ENCODE measurements at regions not wholly inside any gene's neighbourhood (a gene's known extent, or its start where the extent isn't known, plus 50 kb on each side); places are given as distances from the start of the nearest gene placed in this dataset.

DNA sequence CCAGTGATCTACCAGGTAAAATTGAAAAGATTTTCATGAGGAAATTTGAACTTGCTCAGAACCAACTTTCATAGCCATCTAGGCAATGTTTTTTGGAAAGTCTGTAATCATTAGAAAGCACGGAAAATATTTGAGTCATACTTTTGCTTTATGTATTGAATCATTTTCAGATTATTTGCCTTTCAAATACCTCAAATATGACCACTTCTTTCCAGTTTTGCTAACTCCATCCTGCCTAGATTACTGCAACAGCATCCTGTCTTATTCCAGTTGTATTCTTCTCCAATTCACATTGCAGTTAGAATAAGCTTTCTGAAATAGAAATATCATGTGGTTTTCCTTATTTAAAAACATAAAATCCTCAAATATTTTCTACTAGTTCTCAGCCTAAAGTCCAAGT, 239.8 kb upstream of the FAR2 start:
- H3K36me3 ChIP-seq (ENCODE audit: low read depth, low read length): peaks cover 20% of the 10 kb centered on the region; the same call in 1 of the 2 replicates
- H3K4me3 ChIP-seq (ENCODE audit: low read length): no peak overlapping the region
- ATAC-seq (peak; percentile 83), DNase-seq (peak; percentile 95)
- H3K27ac ChIP-seq (ENCODE audit: low read length): peak overlapping the region; percentile 67
- H3K27me3 ChIP-seq (ENCODE audit: low read length): no peaks in the 10 kb centered on the region
- no peak overlapping the region for H2AFZ ChIP-seq (ENCODE audit: low read length)
- peaks cover 44% of the 10 kb centered on the region for H3K9me3 ChIP-seq (ENCODE audit: low read length)
- H3F3A ChIP-seq (ENCODE audit: low read length, unreplicated experiment): peaks cover 15% of the 10 kb centered on the region
- no peaks in the 10 kb centered on the region for H3K9me2 ChIP-seq (replicated peaks; ENCODE audit: low read length)
- H3K4me2 ChIP-seq (ENCODE audit: low read length): peak overlapping the region; percentile 30
- H3K4me1 ChIP-seq (ENCODE audit: insufficient read depth, low read length): peaks cover 30% of the 10 kb centered on the region
- intact Hi-C loops (cut with micrococcal nuclease): loop anchor here (1.0 to 2.0 kb wide), 3 partner anchors 32 to 134 kb away; no protein-coding TSS in a partner anchor
- TF ChIP-seq, protein P1, sequence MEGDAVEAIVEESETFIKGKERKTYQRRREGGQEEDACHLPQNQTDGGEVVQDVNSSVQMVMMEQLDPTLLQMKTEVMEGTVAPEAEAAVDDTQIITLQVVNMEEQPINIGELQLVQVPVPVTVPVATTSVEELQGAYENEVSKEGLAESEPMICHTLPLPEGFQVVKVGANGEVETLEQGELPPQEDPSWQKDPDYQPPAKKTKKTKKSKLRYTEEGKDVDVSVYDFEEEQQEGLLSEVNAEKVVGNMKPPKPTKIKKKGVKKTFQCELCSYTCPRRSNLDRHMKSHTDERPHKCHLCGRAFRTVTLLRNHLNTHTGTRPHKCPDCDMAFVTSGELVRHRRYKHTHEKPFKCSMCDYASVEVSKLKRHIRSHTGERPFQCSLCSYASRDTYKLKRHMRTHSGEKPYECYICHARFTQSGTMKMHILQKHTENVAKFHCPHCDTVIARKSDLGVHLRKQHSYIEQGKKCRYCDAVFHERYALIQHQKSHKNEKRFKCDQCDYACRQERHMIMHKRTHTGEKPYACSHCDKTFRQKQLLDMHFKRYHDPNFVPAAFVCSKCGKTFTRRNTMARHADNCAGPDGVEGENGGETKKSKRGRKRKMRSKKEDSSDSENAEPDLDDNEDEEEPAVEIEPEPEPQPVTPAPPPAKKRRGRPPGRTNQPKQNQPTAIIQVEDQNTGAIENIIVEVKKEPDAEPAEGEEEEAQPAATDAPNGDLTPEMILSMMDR (conservative IDR thresholded peaks at IDR 0.05; ENCODE audit: low read depth, low read length): no peak
- TF ChIP-seq EZH2phosphoT487 (IDR thresholded peaks at IDR 0.05; ENCODE audit: borderline replicate concordance, low read length) (no peak), EZH2 (IDR thresholded peaks at IDR 0.05; ENCODE audit: low read length, unreplicated experiment) (no peak)
- BruUV-seq (replicated peaks): no TSS peak
- no peaks in the 10 kb centered on the region for H4K20me1 ChIP-seq (ENCODE audit: low read length)
- peak overlapping the region; percentile 16 for H3K9ac ChIP-seq (ENCODE audit: low read length)
- CTCF ChIA-PET: interaction anchor here (0.6 kb wide), 2 partner anchors 49 to 94 kb away, joined by 3 to 4 read pairs; no protein-coding TSS in a partner anchor
- no peaks in the 10 kb centered on the region for H3K79me2 ChIP-seq (ENCODE audit: low read length)
- POLR2A ChIA-PET (ENCODE audit: unreplicated experiment): interaction anchor here (1.0 kb wide), 1 partner anchor 9 kb away, joined by 5 read pairs; no protein-coding TSS in a partner anchor

DNA sequence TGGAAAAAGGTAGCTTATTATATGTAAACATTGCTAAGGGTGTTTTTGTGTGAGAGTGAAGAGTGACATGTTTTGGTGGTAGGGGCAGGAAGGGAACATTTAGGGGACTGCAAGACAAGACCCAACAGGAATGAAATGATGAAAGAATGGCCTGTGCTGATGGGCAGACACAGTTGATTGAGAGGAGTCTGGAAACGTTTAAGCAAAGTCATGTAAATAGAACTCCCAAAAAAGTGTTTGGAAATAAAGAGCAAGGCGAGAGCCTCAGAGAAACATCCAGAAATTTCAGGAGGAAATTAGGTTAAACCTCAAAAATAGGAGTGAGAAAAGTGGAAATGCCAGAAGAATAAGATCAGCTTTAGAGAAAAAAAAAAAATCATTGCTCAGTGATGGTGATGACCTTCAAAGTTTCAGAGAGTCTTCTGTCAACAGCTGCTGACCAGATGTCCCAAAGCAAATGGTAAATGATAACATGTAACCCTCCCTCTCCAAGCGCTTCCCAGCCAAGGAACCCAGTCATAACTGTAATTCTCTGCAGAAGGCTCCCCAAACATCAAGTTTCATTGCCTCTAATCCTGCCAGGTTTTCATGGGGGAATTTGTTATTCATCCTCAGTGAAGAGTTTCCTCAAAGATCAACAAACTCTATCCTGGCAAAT, 223.2 kb upstream of the FAR2 start:
- no peaks in the 10 kb centered on the region for H3K4me1 ChIP-seq (ENCODE audit: insufficient read depth, low read length)
- ATAC-seq: no peak
- H3K27me3 ChIP-seq (ENCODE audit: low read length): no peaks in the 10 kb centered on the region
- H3K79me2 ChIP-seq (ENCODE audit: low read length): no peaks in the 10 kb centered on the region
- CTCF ChIA-PET: no interaction called here
- TF ChIP-seq EZH2 (IDR thresholded peaks at IDR 0.05; ENCODE audit: low read length, unreplicated experiment) (no peak), EZH2phosphoT487 (IDR thresholded peaks at IDR 0.05; ENCODE audit: borderline replicate concordance, low read length) (no peak)
- TF ChIP-seq, protein P1 (conservative IDR thresholded peaks at IDR 0.05; ENCODE audit: low read depth, low read length): no peak
- H2AFZ ChIP-seq (ENCODE audit: low read length): no peak overlapping the region
- H3K4me2 ChIP-seq (ENCODE audit: low read length): no peak overlapping the region
- peaks cover 10% of the 10 kb centered on the region for H3K9me3 ChIP-seq (ENCODE audit: low read length)
- no peak overlapping the region for H3K9ac ChIP-seq (ENCODE audit: low read length)
- no peaks in the 10 kb centered on the region for H3K9me2 ChIP-seq (replicated peaks; ENCODE audit: low read length)
- no peak overlapping the region for H3K4me3 ChIP-seq (ENCODE audit: low read length)
- no peak for DNase-seq
- intact Hi-C loops (cut with micrococcal nuclease): no loop called here
- BruUV-seq (replicated peaks): no TSS peak
- H3F3A ChIP-seq (ENCODE audit: low read length, unreplicated experiment): no peaks in the 10 kb centered on the region
- H4K20me1 ChIP-seq (ENCODE audit: low read length): no peaks in the 10 kb centered on the region
- POLR2A ChIA-PET (ENCODE audit: unreplicated experiment): no interaction called here
- no peaks in the 10 kb centered on the region; the same call in 1 of the 2 replicates for H3K36me3 ChIP-seq (ENCODE audit: low read depth, low read length)
- no peak overlapping the region for H3K27ac ChIP-seq (ENCODE audit: low read length)

DNA sequence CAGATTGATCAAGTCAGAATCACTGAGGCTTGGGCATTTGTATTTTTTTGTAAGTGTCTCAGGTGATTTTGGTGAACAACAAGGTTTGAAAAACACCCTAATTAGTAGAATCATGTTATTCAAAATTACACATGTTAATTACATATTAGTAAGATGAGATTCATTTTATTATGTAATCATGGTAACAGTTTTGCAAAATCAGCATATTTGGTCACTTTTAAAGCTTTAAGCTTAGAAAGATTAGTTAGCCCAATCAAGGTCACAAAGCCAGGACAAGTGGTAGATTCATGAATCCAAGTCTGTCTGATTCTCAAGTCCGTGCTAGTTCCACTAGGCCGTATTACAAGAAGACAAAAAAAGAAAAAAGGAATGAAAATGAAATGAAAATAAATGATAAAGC, 218.4 kb upstream of the FAR2 start:
- H3K36me3 ChIP-seq (ENCODE audit: low read depth, low read length): no peaks in the 10 kb centered on the region
- H4K20me1 ChIP-seq (ENCODE audit: low read length): no peaks in the 10 kb centered on the region
- ChIA-PET CTCF (interaction anchor here (0.6 kb wide), 1 partner anchor 15 kb away, joined by 3 read pairs; no protein-coding TSS in a partner anchor), POLR2A (ENCODE audit: unreplicated experiment) (no interaction called here)
- no peaks in the 10 kb centered on the region for H3K4me1 ChIP-seq (ENCODE audit: insufficient read depth, low read length)
- intact Hi-C loops (cut with micrococcal nuclease): no loop called here
- no peaks in the 10 kb centered on the region for H3K27me3 ChIP-seq (ENCODE audit: low read length)
- no peak overlapping the region for H3K4me3 ChIP-seq (ENCODE audit: low read length)
- H3K9me2 ChIP-seq (replicated peaks; ENCODE audit: low read length): no peaks in the 10 kb centered on the region; the same call in 1 of the 2 replicates
- H2AFZ ChIP-seq (ENCODE audit: low read length): no peak overlapping the region
- DNase-seq (no peak), ATAC-seq (no peak)
- no peaks in the 10 kb centered on the region for H3F3A ChIP-seq (ENCODE audit: low read length, unreplicated experiment)
- H3K27ac ChIP-seq (ENCODE audit: low read length): no peak overlapping the region
- no peak for TF ChIP-seq EZH2 (IDR thresholded peaks at IDR 0.05; ENCODE audit: low read length, unreplicated experiment)
- TF ChIP-seq EZH2phosphoT487 (IDR thresholded peaks at IDR 0.05; ENCODE audit: borderline replicate concordance, low read length): no peak
- TF ChIP-seq, protein P1 (conservative IDR thresholded peaks at IDR 0.05; ENCODE audit: low read depth, low read length): no peak
- no peaks in the 10 kb centered on the region for H3K79me2 ChIP-seq (ENCODE audit: low read length)
- BruUV-seq (replicated peaks): no TSS peak
- H3K4me2 ChIP-seq (ENCODE audit: low read length): no peak overlapping the region
- no peak overlapping the region for H3K9ac ChIP-seq (ENCODE audit: low read length)
- H3K9me3 ChIP-seq (ENCODE audit: low read length): no peaks in the 10 kb centered on the region

Data from PC-3 (cell line).